HUES48 (cell line): ENCODE measurements at regions not wholly inside any gene's neighbourhood (a gene's known extent, or its start where the extent isn't known, plus 50 kb on each side); places are given as distances from the start of the nearest gene placed in this dataset.

Source experiments
- H3K27ac ChIP-seq: one replicate; pipeline ENCODE4 v1.7.0; 2013; ENCODE audit warnings: low read depth, low read length, inconsistent platforms
- H3K27me3 ChIP-seq: 2 replicates; pipeline ENCODE4 v1.6.1; 2013; ENCODE audit warnings: mild to moderate bottlenecking, low read length; ENCODE audit not compliant: control insufficient read depth, insufficient read depth
- H3K36me3 ChIP-seq: 2 replicates; pipeline ENCODE4 v1.6.1; 2013; ENCODE audit warnings: low read length; ENCODE audit not compliant: control insufficient read depth, insufficient read depth
- H3K4me1 ChIP-seq: 2 replicates; pipeline ENCODE4 v1.6.1; 2013; ENCODE audit warnings: mild to moderate bottlenecking, low read length; ENCODE audit not compliant: control insufficient read depth, insufficient read depth
- H3K4me3 ChIP-seq: 2 replicates; pipeline ENCODE4 v1.5.1; 2013; ENCODE audit warnings: mild to moderate bottlenecking, low read depth, low read length
- H3K9ac ChIP-seq: 2 replicates; pipeline ENCODE4 v1.6.1; 2013; ENCODE audit warnings: mild to moderate bottlenecking, low read depth, low read length, moderate library complexity
- H3K9me3 ChIP-seq: 2 replicates; pipeline ENCODE4 v1.6.1; 2013; ENCODE audit warnings: low read length; ENCODE audit not compliant: control insufficient read depth, insufficient read depth

DNA sequence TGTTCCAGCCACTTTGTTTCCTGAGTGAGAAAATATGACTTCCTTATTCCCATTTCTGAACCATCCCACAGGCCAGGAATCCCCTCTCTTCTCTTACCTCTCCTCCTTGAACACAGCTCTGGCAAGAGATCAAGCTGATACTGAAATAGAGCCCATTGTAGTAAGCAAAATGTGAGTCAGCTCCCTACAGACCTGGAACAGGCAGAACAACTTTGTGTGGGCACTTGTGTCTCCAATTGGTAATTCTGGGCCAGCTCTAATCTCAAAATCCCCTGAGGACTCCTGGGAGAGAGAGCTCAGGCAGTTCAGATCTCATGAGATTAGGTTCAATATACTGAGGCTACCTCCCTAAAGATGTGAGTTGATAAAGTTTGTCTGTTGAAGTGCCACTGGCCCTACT, 213.5 kb downstream of the GUCY2F start:
- Histone ChIP-seq H3K36me3 (no peaks in the 10 kb centered on the region), H3K9ac (no peak overlapping the region), H3K4me1 (no peaks in the 10 kb centered on the region), H3K9me3 (no peaks in the 10 kb centered on the region), H3K4me3 (no peak overlapping the region), H3K27me3 (no peaks in the 10 kb centered on the region), H3K27ac (no peak overlapping the region)

GRCh38 chrX:109266034-109266433, 215.9 kb downstream of the GUCY2F start:
- Histone ChIP-seq H3K9me3 (no peaks in the 10 kb centered on the region), H3K27me3 (no peaks in the 10 kb centered on the region), H3K4me1 (no peaks in the 10 kb centered on the region), H3K4me3 (no peak overlapping the region), H3K27ac (no peak overlapping the region), H3K36me3 (no peaks in the 10 kb centered on the region), H3K9ac (no peak overlapping the region)

- no peaks in the 10 kb centered on the region for H3K9me3 ChIP-seq
- no peaks in the 10 kb centered on the region for H3K27me3 ChIP-seq
- no peak overlapping the region for H3K27ac ChIP-seq
- no peak overlapping the region for H3K9ac ChIP-seq
- H3K4me1 ChIP-seq, result no peaks in the 10 kb centered on the region
- no peak overlapping the region for H3K4me3 ChIP-seq
- H3K36me3 ChIP-seq, result no peaks in the 10 kb centered on the region
Measured at GRCh38 chrX:109264878-109265277, 217.0 kb downstream of the GUCY2F start.

- no peak overlapping the region for H3K9ac ChIP-seq
- H3K4me1 ChIP-seq, result no peaks in the 10 kb centered on the region
- no peak overlapping the region for H3K4me3 ChIP-seq
- H3K36me3 ChIP-seq, result no peaks in the 10 kb centered on the region
- no peak overlapping the region for H3K27ac ChIP-seq
- no peaks in the 10 kb centered on the region for H3K27me3 ChIP-seq
- no peaks in the 10 kb centered on the region for H3K9me3 ChIP-seq
Measured at GRCh38 chrX:109261279-109261678, 220.6 kb downstream of the GUCY2F start.

DNA sequence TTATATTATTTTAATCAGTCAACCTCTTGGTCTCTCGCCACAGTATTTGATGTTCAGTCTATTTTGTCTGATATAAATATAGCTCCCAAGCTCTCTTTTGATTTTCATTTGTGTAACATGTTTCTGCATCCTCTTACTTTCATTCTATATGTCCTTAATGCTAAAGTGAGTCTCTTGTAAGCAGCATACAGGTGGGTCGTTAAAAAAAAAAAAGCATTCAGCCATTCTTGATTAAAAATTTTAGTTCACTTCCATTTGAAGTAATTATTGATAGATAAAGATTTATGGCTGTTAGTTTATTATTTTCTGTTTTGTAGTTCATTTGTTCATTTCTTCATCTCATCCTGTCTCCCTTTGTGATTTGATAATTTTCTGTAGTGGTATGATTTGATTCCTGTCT, 229.1 kb downstream of the GUCY2F start:
- H3K4me1 ChIP-seq, result no peaks in the 10 kb centered on the region
- H3K9me3 ChIP-seq, result peaks cover 10% of the 10 kb centered on the region; the same call in 1 of the 2 replicates
- no peak overlapping the region for H3K27ac ChIP-seq
- H3K36me3 ChIP-seq, result no peaks in the 10 kb centered on the region
- no peak overlapping the region for H3K4me3 ChIP-seq
- H3K27me3 ChIP-seq, result no peaks in the 10 kb centered on the region
- H3K9ac ChIP-seq, result no peak overlapping the region

- Histone ChIP-seq H3K9me3 (peaks cover 10% of the 10 kb centered on the region; the same call in 1 of the 2 replicates), H3K27me3 (no peaks in the 10 kb centered on the region), H3K36me3 (no peaks in the 10 kb centered on the region), H3K4me3 (no peak overlapping the region), H3K27ac (no peak overlapping the region), H3K4me1 (no peaks in the 10 kb centered on the region), H3K9ac (no peak overlapping the region)
Measured at GRCh38 chrX:109218761-109219160, 263.1 kb downstream of the GUCY2F start.

DNA sequence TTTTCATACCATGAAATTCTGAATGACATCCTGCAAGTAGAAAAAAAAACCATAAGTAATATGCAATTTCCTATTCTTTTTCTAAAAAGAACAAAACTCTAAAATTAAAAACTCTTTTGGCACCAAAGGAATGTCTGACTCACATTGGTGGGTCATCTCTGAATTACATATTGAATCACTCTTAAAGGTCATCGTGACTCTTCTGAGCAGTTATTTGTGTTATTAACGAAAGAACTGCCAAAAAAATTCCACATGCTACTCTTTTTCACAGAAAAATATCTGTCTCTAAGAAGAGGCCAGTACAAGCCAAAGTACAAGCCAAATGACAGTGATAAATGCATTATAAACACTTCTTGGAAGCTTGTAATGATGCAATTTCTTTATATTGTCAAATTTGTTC, 282.2 kb downstream of the GUCY2F start:
- no peaks in the 10 kb centered on the region for H3K27me3 ChIP-seq

GRCh38 chrX:109190542-109190941, 291.3 kb downstream of the GUCY2F start:
- Histone ChIP-seq H3K36me3 (no peaks in the 10 kb centered on the region), H3K27ac (no peak overlapping the region), H3K4me1 (peaks cover 14% of the 10 kb centered on the region), H3K27me3 (peaks cover 14% of the 10 kb centered on the region; the same call in 1 of the 2 replicates), H3K9me3 (no peaks in the 10 kb centered on the region), H3K9ac (no peak overlapping the region), H3K4me3 (no peak overlapping the region)

More for the DNA sequence above, 282.2 kb downstream of the GUCY2F start:
- Histone ChIP-seq H3K4me3 (no peak overlapping the region), H3K36me3 (no peaks in the 10 kb centered on the region), H3K9ac (no peak overlapping the region), H3K27ac (no peak overlapping the region), H3K9me3 (no peaks in the 10 kb centered on the region), H3K4me1 (no peaks in the 10 kb centered on the region)

- Histone ChIP-seq H3K36me3 (no peaks in the 10 kb centered on the region), H3K9ac (no peak overlapping the region), H3K27me3 (peaks cover 14% of the 10 kb centered on the region; the same call in 1 of the 2 replicates), H3K4me3 (no peak overlapping the region), H3K4me1 (peaks cover 30% of the 10 kb centered on the region), H3K27ac (no peak overlapping the region), H3K9me3 (no peaks in the 10 kb centered on the region)
Measured at GRCh38 chrX:109187473-109188168, 294.3 kb downstream of the GUCY2F start.

GRCh38 chrX:109186939-109187338, 294.9 kb downstream of the GUCY2F start:
- Histone ChIP-seq H3K9ac (no peak overlapping the region), H3K27me3 (peaks cover 14% of the 10 kb centered on the region; the same call in 1 of the 2 replicates), H3K27ac (no peak overlapping the region), H3K4me3 (no peak overlapping the region), H3K9me3 (no peaks in the 10 kb centered on the region), H3K36me3 (no peaks in the 10 kb centered on the region), H3K4me1 (peaks cover 30% of the 10 kb centered on the region)

DNA sequence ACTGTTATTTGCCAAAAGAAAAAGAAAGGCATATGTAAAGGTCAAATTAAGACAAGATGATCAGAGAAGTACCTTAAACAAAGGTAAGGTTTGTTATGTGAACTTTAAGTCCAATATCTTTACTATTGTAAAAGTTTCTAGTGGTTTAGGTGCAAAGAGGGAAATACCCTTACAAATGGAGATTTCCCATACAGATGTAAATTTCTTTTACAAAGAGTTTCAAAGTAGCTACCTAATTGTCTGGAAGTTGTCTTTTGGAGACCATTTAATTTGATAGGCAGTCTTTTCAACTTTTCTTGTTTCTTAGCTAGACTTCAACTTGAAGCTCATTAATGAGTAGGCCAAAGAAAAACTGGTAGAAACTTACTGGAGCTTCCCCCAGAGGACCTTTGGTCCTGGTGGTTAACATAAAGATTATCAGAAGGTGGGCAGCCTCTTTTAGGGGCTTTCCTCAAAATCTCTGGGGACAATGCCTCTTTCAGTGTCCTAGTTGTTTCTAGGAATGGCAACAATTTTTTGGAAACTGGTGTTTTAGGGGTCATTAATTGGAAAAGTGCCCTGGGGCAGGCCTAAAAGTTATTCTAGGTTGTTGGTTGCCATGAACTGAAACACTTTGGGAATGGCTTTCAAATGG, 297.3 kb downstream of the GUCY2F start:
- Histone ChIP-seq H3K4me3 (peak overlapping the region; percentile 34), H3K4me1 (peaks cover 30% of the 10 kb centered on the region), H3K9me3 (no peaks in the 10 kb centered on the region), H3K27ac (peak overlapping the region; percentile 92), H3K27me3 (peaks cover 6% of the 10 kb centered on the region; the same call in 1 of the 2 replicates), H3K36me3 (no peaks in the 10 kb centered on the region), H3K9ac (peak overlapping the region; percentile 37; the same call in 1 of the 2 replicates)
